HG02973 (cell line): ENCODE measurements at regions not wholly inside any gene's neighbourhood (a gene's known extent, or its start where the extent isn't known, plus 50 kb on each side); places are given as distances from the start of the nearest gene placed in this dataset.

Source experiments
- ATAC-seq: cut with Tn5 transposase; IDR thresholded peaks from one replicate; pipeline ENCODE4 v1.9.1; 2021; ENCODE audit warnings: moderate library complexity; ENCODE audit not compliant: unreplicated experiment

- ATAC-seq = no peak
Observed at GRCh38 chr15:46386356-46386755, 751.5 kb downstream of the SQOR start.

- ATAC-seq = no peak
Observed at GRCh38 chr15:46389739-46390138, 754.9 kb downstream of the SQOR start.

DNA sequence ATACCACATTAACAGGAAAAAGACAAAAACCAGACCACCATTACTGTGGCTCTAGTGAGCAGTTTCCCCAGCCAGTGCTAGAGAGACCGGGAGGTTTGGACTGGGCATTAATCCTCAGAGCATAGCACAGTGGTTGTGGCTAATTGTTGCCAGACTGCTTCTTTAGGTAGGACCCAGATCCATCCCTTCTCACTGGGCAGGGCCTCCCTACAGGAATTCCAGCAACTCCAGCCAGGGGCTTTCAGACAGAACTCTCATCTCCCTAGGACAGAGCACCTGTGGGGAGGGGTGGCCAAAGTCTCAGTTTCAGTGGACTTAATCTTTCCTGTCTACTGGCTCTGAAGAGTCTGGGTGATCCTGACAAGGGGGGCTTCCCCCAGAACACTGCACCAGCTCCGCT is 759.6 kb downstream of the SQOR start:
- ATAC-seq = no peak

DNA sequence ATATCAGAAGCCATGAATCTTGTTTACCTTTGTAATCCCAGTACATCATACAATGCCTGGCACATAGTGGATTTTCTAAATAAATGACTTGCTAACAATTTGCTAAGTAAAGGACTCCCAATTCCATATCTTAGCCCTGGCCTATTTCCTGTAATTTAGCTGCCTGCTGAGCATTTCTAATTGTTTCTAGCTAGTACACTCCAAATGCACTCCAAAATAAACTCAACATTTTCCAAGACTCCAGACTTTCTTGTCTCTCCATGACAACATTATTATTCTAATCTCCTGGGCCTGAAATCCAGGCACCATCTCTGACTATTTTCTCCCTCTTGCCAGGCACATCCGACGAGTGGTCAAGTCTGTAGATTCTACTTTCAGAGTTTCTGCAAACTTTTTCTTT is 773.5 kb downstream of the SQOR start:
- no peak for ATAC-seq

GRCh38 chr15:46409841-46410301 is 775.0 kb downstream of the SQOR start:
- no peak for ATAC-seq

DNA sequence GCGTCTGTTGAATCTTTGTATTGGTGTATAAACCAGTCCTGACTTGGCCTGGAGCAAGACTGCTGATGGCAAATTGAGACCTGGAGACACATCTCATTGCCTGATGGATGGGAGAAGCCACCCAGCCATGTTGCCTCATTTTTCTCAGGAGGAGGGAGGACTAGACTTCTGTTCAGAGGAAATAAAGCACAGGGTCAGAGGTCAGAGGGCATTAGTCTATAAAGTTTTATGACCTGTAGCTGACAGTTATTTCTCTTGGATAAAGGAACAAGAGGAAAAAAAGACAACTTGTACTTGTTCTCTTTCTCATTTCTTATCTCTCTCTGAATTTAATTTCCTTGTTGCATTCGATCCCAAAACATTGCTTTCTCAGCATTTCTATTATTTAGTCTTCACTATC is 775.9 kb downstream of the SQOR start:
- ATAC-seq = no peak

DNA sequence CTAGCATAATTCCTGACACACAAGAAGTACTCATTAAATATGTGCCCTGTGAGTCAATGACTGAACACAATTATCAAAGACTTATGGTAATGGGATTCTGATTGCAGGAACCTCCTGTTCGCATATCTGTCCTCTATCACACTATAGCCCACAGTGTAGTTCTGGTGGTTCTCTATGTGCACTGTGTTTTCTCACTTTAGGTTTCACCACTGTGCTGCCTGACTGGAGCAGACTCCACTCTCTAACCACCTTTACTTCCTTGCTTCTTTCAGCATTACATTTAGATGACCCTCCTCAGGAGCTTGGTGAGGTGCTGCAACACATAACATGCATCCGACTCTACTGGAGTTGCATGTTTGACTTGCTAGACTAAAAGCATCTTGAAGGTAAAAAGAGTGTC is 777.1 kb downstream of the SQOR start:
- no peak for ATAC-seq

- no peak for ATAC-seq
Observed at GRCh38 chr15:46413799-46414198, 779.0 kb downstream of the SQOR start.

DNA sequence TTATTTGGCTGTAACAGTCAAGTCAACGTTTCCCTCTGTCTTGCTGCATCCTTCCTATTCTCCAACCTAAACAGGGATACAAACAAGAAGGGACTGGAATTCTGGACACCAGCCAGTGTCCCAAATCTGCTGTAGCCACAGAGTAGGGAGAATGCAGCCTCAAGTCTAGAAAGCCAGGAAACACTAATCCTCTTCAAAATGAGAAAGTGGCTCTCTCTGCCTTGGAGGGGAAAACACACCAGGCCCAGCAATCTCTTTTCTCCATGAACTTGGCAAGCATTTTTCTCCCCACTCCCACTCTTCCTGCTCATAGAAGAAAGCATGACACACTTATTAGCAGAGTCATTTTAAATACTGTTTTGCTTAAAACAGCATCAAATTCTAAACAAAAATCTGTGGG is 781.7 kb downstream of the SQOR start:
- no peak for ATAC-seq

DNA sequence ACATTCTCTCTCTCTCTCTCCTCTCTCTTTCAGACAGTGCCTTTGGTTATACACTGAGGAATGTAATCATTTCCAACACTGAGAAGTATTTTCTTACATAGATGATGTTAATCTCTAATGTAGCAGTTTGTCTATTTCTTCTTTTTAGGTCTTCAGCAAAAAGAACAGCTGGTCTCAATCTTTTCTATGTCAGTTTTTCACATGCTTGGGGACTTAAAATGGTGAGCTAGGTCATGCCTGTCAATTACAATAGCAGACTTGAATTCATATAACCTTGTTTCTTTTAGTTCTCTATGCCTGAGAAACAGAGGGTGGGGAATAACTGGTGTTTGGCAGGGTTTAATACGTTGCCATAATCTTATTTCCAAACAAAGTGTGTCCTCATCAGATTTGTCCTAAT is 786.2 kb downstream of the SQOR start:
- ATAC-seq = no peak

DNA sequence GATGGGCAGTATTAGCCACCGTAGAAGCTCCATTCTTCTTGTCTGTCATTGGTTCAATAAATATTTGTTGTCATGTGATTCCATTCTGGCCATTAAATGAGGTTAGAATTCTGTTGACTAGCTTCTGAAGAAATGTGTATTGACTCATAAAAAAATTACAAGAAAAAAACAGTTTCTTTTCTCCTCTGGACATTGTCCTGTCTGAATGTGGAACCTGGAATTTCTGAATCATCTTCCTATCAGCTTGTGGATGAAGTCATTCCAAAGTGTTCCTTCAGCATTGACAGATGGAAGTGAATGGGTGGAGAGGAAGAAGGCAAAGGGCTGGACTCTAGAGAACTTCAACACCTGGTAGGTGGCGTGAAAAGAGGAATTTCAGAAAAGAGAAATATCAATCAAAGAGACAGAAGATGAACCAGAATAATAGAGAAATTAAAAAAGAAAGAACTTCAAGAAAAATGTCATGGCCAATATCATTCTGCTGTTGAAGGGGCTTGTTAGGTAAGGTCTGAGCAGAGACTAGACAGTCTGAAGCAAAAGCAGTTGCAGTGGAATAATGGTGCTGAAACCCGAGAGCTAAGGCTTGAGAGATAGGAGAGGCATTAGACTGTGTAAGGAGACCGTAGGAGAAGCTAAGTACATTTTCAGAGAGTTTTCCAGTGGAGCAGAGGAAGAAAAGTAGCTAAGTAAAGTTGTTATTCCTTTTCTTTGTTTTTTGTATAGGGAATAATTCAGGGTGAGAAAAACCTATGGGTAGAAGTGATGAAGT is 806.6 kb downstream of the SQOR start:
- ATAC-seq = no peak

DNA sequence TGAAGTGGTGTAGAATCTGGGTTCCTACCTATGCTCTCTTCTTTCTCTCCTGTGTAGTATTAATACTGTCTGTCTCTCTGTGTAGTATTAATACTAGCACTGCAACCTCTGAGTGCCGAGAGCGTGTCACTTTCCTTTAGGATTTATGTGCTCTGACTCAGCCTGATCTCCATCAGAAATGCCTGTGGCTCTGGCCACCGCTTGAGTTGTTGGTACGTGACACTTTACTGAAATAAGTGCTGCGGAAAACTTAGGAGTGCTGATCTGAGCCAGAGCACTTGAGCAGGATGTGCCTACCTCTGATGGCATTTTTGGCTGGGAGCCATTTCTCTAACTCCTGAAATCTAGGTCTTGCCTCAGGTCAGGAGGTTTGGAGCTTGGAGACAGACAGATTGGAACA is 807.4 kb downstream of the SQOR start:
- ATAC-seq = no peak

DNA sequence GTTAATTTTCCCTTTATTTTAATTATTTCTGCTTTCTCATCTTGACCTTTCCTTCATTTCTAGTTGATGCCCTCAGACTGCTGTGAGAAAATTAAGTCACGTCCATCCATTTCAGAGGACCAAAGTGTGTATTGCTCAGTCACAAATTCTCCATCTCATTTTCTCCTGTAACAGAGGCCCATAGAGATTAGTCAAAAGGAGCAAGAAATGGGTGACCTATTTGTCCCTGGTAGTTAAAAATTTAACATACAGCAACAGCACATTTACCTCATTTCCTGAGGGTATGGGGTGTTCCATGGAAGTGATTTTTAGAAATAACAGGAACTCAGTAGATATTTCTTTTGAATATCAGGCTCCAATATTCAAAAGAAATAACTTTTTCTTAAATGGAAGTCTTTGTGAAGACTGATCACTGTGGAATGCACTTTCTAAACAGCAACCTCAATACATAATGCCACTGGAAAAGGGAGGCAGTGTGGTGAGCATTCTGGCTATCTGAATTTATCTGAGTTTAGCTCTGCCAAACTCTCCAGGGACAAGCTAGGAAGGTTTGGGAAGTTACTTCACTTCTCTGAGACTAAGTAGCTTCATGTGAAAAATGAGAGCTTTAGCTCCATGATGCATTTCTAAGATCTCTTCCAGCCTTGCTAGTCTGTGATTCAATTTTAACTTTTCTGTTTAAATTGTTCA is 808.2 kb downstream of the SQOR start:
- no peak for ATAC-seq

DNA sequence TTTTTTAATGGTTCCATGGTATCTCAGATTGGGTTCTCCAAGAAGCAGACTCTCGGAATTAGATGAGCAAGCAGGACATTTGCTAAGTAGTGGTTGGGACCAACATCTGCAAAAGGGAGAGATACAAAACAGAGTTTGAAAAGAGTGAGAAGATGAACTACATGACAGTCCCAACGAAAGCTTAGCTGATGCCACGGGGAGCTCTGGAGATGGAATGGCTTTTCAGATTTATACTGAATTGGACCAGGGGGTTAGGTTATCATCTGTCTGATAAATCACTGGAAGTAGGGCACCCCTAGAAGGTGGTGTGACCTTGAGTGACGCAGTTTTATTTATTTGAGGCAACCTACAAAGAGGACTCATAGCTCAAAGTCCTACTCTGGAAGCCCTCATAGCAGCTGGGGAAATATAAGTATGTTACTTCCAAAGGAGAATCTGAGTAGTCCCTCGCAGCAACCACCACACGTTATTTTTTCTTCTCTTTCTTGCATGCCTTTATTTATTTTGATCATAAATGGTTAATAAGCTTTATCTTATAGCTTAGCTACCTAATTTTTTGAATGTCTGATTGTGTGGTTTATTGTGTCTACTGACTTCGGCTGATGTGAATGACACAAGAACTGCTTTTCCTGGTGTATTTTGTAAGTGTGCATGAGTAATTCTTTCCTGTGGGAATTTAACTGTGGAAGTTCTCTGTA is 815.4 kb downstream of the SQOR start:
- ATAC-seq = no peak

- no peak for ATAC-seq
Observed at GRCh38 chr15:46450810-46451182, 816.0 kb downstream of the SQOR start.

GRCh38 chr15:46452297-46452820 is 817.5 kb downstream of the SQOR start:
- no peak for ATAC-seq

- ATAC-seq = no peak
Observed at GRCh38 chr15:46456456-46456855, 821.6 kb downstream of the SQOR start.

DNA sequence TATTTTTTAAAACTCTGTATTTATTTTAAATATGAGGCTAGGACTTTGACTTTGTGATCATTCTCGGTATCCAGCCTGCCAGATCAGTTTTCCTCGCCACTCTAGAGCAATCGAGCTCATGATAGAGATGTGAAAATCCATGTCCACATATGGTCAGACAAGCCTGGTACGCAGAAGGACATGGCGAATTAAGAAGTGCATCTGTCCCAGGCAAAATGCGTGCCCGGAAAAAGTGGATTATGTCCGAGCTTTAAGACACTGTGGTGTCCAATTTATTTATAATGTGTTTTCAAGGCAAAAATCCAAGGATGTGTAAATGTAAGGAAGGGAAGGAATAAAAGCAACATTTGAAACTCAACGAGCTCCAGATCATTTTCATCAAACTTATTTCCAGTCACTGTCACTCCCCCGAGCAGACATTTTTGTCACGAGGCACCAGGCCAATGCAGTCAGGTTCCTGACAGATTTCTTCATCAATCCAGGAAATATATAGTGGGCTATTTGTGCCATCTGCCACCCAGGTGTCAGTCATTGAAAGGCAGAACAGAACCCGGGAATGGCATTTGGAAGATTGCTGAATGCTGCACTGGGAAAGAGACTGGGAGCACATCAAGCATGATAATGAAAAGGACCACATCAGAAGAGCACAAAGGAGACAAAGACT is 825.7 kb downstream of the SQOR start:
- ATAC-seq = no peak

DNA sequence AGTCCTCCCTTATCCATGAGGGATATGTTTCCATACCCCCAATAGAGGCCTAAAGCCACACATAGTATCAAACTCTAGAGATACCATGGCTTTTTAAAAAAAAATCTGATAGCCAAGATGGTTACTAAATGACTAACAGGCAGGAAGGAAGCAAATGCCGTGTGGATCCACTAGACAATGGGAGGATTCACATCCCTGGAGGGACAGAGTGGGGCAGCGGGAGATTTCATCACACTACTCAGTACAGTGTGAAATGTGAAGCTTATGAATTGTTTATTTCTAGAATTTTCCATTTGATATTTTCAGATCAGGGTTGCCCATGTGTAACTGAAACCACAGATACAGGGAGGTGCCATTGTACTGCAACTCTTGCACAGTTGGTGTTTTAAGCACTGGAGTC is 826.6 kb downstream of the SQOR start:
- no peak for ATAC-seq

GRCh38 chr15:46467041-46467440 is 832.2 kb downstream of the SQOR start:
- no peak for ATAC-seq

- ATAC-seq = no peak
Observed at GRCh38 chr15:46471096-46471495, 836.3 kb downstream of the SQOR start.
